Cardiac fibroblast (primary cell): ENCODE measurements at regions not wholly inside any gene's neighbourhood (a gene's known extent, or its start where the extent isn't known, plus 50 kb on each side); places are given as distances from the start of the nearest gene placed in this dataset.
A peak's percentile ranks its signal among the peaks of the same experiment; 100 is the strongest.

Experiments used
- DNase-seq, 2 donors: peaks; one replicate each; pipeline versions ENCODE4 v3.0.0 to v3.0.0-alpha.2; 2010; ENCODE audit warnings: low read depth in 2 of 2
- H3K4me3 ChIP-seq, 2 donors: replicated peaks in 1 of 2; 1 replicate in 1 of 2; 2 replicates in 1 of 2; pipeline ENCODE4 v1.5.1; 2011; ENCODE audit warnings: low read depth in 2 of 2, low read length in 2 of 2, mild to moderate bottlenecking in 2 of 2, moderate library complexity in 1 of 2
- CTCF ChIP-seq: IDR thresholded peaks from one replicate; pipeline ENCODE4 v1.5.1; 2011; ENCODE audit warnings: low read depth, mild to moderate bottlenecking, low read length, inconsistent platforms

- no peak overlapping the region for H3K4me3 ChIP-seq
- no peak for TF ChIP-seq CTCF
- no peak for DNase-seq
Measured at GRCh38 chr11:69934861-69935494, 115.8 kb upstream of the FGF3 start.

GRCh38 chr11:69935941-69936505 is 116.8 kb upstream of the FGF3 start:
- no peak for TF ChIP-seq CTCF
- no peak overlapping the region for H3K4me3 ChIP-seq
- DNase-seq, result no peak

GRCh38 chr11:69936771-69937170 is 117.6 kb upstream of the FGF3 start:
- no peak for TF ChIP-seq CTCF
- H3K4me3 ChIP-seq, result no peak overlapping the region
- no peak for DNase-seq

- TF ChIP-seq CTCF, result no peak
- DNase-seq, result no peak
- H3K4me3 ChIP-seq, result no peak overlapping the region
Measured at GRCh38 chr11:69938206-69938605, 119.0 kb upstream of the FGF3 start.

GRCh38 chr11:69939551-69940245 is 120.5 kb upstream of the FGF3 start:
- TF ChIP-seq CTCF, result no peak
- H3K4me3 ChIP-seq, result no peak overlapping the region
- peak; percentile 33 to 93 for DNase-seq

- DNase-seq, result no peak
- H3K4me3 ChIP-seq, result no peak overlapping the region
- TF ChIP-seq CTCF, result no peak
Measured at GRCh38 chr11:69940246-69940610, 121.0 kb upstream of the FGF3 start.
